ENCODE measurements at regions not wholly inside any gene's neighbourhood (a gene's known extent, or its start where the extent isn't known, plus 50 kb on each side); places are given as distances from the start of the nearest gene placed in this dataset.

- H3K36me3 ChIP-seq (ENCODE audit: insufficient read depth, low read length) = no peaks in the 10 kb centered on the region
- no peaks in the 10 kb centered on the region for H3K9me3 ChIP-seq (ENCODE audit: low read length)
- H3K79me2 ChIP-seq (replicated peaks; ENCODE audit: insufficient read depth, low read length) = no peaks in the 10 kb centered on the region
- H3K4me2 ChIP-seq (ENCODE audit: low read length) = no peak overlapping the region
- H3F3A ChIP-seq (ENCODE audit: insufficient read depth, low read length, poor library complexity, severe bottlenecking) = no peaks in the 10 kb centered on the region
- no peaks in the 10 kb centered on the region for H4K20me1 ChIP-seq (ENCODE audit: insufficient read depth)
- no peaks in the 10 kb centered on the region for H3K9me2 ChIP-seq (ENCODE audit: insufficient read depth, low read length)
- H3K4me3 ChIP-seq (ENCODE audit: low read length) = no peak overlapping the region
- no peak overlapping the region for H3K9ac ChIP-seq (ENCODE audit: low read length)
- H3K27me3 ChIP-seq (ENCODE audit: insufficient read depth, low read depth, low read length) = no peaks in the 10 kb centered on the region
- no peak overlapping the region for H2AFZ ChIP-seq (ENCODE audit: low read depth, low read length)
- TF ChIP-seq EZH2 (IDR thresholded peaks at IDR 0.05; ENCODE audit: borderline replicate concordance, insufficient read depth, low read length, poor library complexity, severe bottlenecking) = no peak
- TF ChIP-seq REST (IDR thresholded peaks at IDR 0.05; ENCODE audit: borderline replicate concordance) = no peak
- no peak for TF ChIP-seq TAF1 (IDR thresholded peaks at IDR 0.05; ENCODE audit: low read depth)
- no peak for TF ChIP-seq EP300 (conservative IDR thresholded peaks at IDR 0.05; ENCODE audit: poor library complexity, severe bottlenecking)
- TF ChIP-seq RAD21 (conservative IDR thresholded peaks at IDR 0.05) = no peak
- no peak for TF ChIP-seq POLR2AphosphoS5 (IDR thresholded peaks at IDR 0.05)
- no peak for TF ChIP-seq SMC3 (conservative IDR thresholded peaks at IDR 0.05; ENCODE audit: poor library complexity)
- TF ChIP-seq CTCF (IDR thresholded peaks at IDR 0.05; ENCODE audit: poor library complexity, severe bottlenecking) = no peak
- no peak for TF ChIP-seq MXI1 (conservative IDR thresholded peaks at IDR 0.05; ENCODE audit: poor library complexity, severe bottlenecking)
- no peak overlapping the region for H3K27ac ChIP-seq (ENCODE audit: low read length)
Observed at GRCh38 chr5:85168474-85168873, 783.8 kb upstream of the EDIL3 start.

- no peaks in the 10 kb centered on the region for H3K36me3 ChIP-seq (ENCODE audit: insufficient read depth, low read length)
- no peaks in the 10 kb centered on the region for H3K9me2 ChIP-seq (ENCODE audit: insufficient read depth, low read length)
- H4K20me1 ChIP-seq (ENCODE audit: insufficient read depth) = no peaks in the 10 kb centered on the region
- no peaks in the 10 kb centered on the region for H3K79me2 ChIP-seq (replicated peaks; ENCODE audit: insufficient read depth, low read length)
- H2AFZ ChIP-seq (ENCODE audit: low read depth, low read length) = no peak overlapping the region
- no peak overlapping the region for H3K4me3 ChIP-seq (ENCODE audit: low read length)
- no peaks in the 10 kb centered on the region for H3K9me3 ChIP-seq (ENCODE audit: low read length)
- H3K4me2 ChIP-seq (ENCODE audit: low read length) = no peak overlapping the region
- TF ChIP-seq CTCF (IDR thresholded peaks at IDR 0.05; ENCODE audit: poor library complexity, severe bottlenecking) (no peak), EP300 (conservative IDR thresholded peaks at IDR 0.05; ENCODE audit: poor library complexity, severe bottlenecking) (no peak), POLR2AphosphoS5 (IDR thresholded peaks at IDR 0.05) (no peak), SMC3 (conservative IDR thresholded peaks at IDR 0.05; ENCODE audit: poor library complexity) (no peak), RAD21 (conservative IDR thresholded peaks at IDR 0.05) (no peak), TAF1 (IDR thresholded peaks at IDR 0.05; ENCODE audit: low read depth) (no peak), REST (IDR thresholded peaks at IDR 0.05; ENCODE audit: borderline replicate concordance) (no peak), EZH2 (IDR thresholded peaks at IDR 0.05; ENCODE audit: borderline replicate concordance, insufficient read depth, low read length, poor library complexity, severe bottlenecking) (no peak), MXI1 (conservative IDR thresholded peaks at IDR 0.05; ENCODE audit: poor library complexity, severe bottlenecking) (no peak)
- H3F3A ChIP-seq (ENCODE audit: insufficient read depth, low read length, poor library complexity, severe bottlenecking) = no peaks in the 10 kb centered on the region
- H3K27ac ChIP-seq (ENCODE audit: low read length) = no peak overlapping the region
- H3K27me3 ChIP-seq (ENCODE audit: insufficient read depth, low read depth, low read length) = no peaks in the 10 kb centered on the region
- no peak overlapping the region for H3K9ac ChIP-seq (ENCODE audit: low read length)
Observed at GRCh38 chr5:85170183-85170582, 785.5 kb upstream of the EDIL3 start.

Measured in neural cell (in vitro differentiated cells).